Left cardiac atrium (tissue), 4 donors: ENCODE measurements at regions not wholly inside any gene's neighbourhood (a gene's known extent, or its start where the extent isn't known, plus 50 kb on each side); places are given as distances from the start of the nearest gene placed in this dataset.
"Not testable (repeated sequence)": the region's sequence is repeated elsewhere in the genome, so short reads cannot be mapped to it uniquely, and the experiment has no call there.

Experiments
- ATAC-seq, 2 donors: fragments of 200-7000 bp; cut with Tn5 transposase; one replicate each; pipeline ENCODE4 v1.9.1; 2020; ENCODE audit warnings: mild to moderate bottlenecking in 2 of 2, moderate library complexity in 2 of 2
- DNase-seq: peaks from one replicate; pipeline ENCODE4 v3.0.0-alpha.2; 2020
- intact Hi-C, 2 donors: fragments of 100-400 bp; cut with DNase I; formaldehyde crosslinking; loops; one replicate each; pipeline versions ENCODE4 v1.14.1 to v1.15.1; 2022 to 2023
- donor health status: DM: no; HTN: yes; CAD: no.
- donor health status: DM: no; HTN: yes; CAD: no; lungs with severe emphysema.
- donor health status: DM: yes; HTN: yes; CAD: no.
- donor health status: Dilated cardiomyopathy.

DNA sequence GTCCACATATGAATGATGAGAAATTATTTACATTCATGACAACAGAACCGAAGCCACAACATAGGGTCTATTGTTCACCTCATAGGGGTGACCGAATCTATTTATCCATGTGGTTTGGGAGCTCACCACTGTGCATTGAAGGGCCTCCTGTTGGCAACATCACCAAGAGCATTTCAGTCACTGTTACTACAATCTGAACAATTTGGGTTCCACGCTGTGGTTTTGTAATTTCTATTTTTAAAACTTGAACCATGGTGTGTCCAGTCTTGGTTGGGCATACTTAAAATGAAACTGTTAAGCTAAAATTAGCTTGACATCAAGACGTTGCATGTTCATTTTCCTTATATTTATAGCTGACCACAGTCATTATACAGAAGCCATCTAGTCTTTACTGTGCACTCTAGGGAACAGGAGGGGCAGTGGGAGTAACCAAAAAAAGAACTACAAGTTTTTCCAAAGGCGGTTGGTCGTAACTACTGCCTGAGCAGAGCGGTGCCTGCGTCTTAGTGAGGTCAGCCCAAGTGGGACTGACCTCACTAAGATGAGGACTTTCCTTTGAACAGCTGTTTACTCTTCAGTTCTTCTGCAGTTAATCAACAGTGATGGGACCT lies 192.1 kb downstream of the SPRY1 start:
- peak; percentile 55 to 69 for ATAC-seq
- intact Hi-C loops, result no loop called here
- no peak for DNase-seq

DNA sequence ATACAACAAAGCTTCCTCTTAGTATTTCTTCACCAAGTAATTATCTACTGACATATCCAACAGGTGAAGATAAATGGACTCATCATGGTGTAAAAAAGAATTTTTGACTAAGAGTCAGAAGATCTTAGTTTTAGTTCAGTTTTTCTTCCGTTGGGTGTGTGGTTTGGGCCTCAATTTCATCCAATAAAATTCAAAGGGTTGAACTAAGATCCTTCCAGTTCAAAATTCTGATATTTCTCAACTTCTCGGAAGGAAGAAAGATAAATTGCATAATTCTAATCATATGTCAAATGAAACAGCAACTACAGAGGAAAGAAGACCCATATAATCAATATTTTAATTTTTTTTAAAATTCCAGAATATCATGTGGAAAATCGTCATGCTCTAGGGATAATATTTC lies 192.7 kb downstream of the SPRY1 start:
- intact Hi-C loops, result no loop called here
- no peak for ATAC-seq
- no peak for DNase-seq

DNA sequence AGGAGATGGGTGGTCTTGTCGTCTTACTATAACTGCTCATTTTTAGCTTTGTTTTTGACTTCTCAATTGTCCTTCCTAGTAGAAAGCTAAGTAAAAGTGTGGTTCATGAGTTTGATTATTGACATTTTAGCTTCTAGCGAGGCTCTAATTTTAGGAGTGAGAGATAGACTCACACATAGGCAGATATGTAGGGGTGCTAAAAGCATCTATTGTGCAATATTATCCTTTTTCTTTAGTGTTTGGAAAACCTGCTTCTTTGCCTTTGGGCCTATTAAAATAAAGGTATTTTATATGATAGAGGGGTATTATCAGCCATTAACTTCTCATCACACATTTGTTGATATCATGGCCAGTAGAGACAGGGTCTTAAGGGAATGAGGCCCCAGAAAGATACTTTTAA lies 195.3 kb downstream of the SPRY1 start:
- ATAC-seq (no peak), DNase-seq (no peak)
- intact Hi-C loops, result no loop called here

DNA sequence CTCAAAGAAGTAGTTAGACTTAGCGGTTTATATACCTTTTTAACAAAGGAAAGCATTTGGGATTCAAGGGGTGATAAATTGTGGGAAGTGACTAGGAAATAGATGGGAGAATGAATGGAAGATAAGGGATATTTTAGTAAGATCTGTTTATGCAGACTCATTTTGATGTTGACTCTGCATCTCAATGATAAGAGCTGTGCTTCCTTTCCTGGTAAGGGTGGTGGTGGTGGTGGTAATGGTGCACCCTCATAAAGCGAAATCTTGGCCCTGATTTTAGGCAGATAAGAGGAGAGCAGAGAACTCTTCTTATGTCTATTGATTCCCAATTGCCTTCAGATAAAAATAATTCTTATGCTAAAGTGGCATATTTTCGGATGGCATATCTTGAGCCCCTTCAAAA lies 197.1 kb downstream of the SPRY1 start:
- no peak for ATAC-seq

DNA sequence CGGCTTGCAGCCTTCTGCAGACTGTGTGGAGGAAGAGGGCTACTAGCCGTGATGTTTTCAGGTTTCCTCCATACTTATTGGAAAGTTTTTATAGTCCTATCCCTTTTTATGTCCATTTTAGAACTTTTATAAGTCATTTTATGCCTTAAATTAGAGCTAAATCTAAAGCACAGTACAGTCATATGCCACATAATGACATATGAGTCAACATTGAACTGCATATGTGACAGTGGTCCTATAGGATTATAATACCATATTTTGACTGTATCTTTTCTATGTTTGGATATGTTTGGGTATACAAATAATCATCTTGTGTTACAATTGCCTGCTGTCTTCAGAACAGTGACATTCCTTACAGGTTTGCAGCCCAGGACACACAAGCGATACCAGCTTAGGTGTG lies 200.2 kb downstream of the SPRY1 start:
- DNase-seq, result no peak
- intact Hi-C loops, result no loop called here
- no peak for ATAC-seq

More for the DNA sequence above, 197.1 kb downstream of the SPRY1 start:
- intact Hi-C loops, result no loop called here
- no peak for DNase-seq

DNA sequence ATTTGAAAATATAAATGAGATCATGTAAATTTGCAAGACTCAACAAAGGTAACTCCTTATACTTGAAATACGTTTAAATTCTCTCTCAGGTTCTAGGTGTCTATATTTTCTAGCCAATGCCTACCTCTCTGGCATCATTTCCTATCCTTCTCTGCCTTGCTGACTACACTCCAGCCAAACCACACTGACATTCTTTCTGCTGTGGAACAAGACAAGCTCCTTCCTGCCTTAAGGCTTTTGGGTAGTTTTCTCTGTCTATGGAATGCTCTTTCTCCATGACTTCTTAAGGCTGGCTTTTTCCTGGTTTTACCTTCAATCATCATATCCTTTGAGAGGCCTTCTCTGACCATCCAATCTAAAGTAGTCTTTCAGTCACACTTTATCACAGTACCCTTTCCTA lies 201.0 kb downstream of the SPRY1 start:
- intact Hi-C loops, result no loop called here
- DNase-seq, result no peak
- no peak for ATAC-seq

DNA sequence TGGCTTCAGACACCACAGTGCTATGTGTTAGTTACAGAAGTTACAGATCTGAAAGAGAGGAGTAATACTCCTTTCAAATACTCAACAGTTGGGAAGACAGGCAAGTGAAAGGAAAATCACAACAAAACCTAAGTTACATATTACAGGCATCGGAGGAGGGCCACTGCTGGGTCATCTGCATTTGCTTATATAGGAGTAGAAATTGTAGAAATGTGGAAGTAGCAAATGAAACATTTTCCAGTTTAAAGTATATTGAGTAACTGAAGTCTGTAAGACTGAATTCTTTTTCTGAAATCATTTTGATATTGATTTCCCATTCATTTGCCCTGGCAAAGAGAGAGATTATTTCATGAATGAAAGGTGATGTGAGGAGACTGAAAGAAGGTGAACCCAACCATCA lies 201.7 kb downstream of the SPRY1 start:
- DNase-seq (no peak), ATAC-seq (no peak)
- intact Hi-C loops, result no loop called here

DNA sequence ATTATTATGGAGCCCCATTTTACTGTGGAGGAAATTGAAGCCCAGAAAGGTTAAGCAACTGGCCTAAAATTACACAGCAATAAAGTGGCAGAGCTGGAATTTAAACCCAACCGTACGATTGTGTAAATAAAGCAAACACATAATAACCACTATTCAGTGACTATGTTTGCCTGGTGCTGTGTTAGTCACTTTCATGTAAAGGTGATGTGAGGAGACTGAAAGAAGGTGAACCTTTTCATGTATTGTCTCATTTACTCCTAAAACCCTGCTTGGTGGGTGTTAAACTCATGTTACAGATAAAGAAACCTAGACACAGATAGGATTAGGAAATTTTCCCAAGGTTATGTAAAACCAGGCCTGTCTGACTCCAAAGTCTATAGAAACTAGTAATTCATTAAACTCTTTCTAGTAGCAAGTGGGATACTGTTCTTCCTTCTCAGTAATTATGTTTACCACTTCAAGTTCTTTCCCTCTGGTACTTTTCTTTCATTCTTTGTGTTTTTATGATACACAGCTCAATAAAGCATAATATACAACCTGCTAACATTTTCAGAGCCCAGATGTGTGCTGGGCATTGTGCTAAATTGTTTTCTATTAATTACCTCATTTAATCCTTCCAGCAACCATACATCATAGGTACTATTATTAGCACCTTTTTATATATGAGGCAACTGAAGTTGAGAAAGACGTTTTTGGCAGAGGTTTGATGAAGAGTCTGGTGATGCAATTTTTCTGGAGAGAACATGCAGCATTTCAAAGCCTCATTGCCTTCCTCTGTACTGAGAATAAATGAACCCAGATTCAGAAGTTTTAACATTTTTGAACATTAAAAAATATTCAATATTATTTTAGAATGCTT lies 202.7 kb downstream of the SPRY1 start:
- intact Hi-C loops, result no loop called here
- DNase-seq (no peak), ATAC-seq (peak; percentile 53 to 86)

DNA sequence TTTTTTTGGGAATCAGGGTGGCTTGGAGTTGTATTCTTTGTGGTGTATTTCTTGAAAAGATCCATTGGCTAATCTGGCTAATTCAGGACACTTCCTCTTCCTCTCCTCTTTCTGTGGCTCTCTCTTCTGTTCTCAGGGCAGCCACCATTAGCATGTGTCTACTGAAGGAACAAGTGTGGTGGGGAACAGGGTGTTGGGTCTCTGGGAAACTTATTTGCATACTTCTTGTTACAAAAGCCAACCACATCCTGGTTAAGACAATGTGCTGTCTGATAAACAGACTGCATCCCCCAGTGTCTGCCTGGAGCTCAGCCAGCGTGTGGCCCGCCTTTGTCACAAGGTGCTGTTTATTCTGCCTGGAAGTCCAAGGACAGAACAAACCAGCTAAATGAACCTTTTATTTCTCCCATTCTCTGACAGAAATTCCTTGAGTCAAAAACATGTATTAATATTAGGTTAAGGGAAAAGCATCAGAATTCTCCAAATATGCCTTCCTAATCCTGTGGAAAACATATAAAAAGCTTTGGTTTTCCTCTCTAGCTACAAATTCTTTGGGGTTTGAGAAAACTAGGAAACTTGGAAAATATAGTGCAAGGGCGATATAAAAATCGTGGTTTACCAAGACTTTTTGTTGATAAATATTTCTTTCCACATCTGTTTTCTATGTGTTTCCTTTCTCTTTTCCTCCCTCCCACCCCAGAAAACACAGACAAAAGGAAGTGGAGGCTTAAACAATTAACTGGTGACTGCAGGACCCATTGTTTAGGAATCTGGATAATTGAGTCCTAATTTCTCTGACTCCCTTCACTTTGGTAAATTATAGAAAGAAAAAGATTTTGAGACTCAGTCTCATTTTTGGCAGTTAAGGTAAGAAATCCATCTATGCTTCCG lies 203.6 kb downstream of the SPRY1 start:
- ATAC-seq, result peak; percentile 61 to 83
- peak; percentile 59 for DNase-seq
- intact Hi-C loops, result no loop called here

DNA sequence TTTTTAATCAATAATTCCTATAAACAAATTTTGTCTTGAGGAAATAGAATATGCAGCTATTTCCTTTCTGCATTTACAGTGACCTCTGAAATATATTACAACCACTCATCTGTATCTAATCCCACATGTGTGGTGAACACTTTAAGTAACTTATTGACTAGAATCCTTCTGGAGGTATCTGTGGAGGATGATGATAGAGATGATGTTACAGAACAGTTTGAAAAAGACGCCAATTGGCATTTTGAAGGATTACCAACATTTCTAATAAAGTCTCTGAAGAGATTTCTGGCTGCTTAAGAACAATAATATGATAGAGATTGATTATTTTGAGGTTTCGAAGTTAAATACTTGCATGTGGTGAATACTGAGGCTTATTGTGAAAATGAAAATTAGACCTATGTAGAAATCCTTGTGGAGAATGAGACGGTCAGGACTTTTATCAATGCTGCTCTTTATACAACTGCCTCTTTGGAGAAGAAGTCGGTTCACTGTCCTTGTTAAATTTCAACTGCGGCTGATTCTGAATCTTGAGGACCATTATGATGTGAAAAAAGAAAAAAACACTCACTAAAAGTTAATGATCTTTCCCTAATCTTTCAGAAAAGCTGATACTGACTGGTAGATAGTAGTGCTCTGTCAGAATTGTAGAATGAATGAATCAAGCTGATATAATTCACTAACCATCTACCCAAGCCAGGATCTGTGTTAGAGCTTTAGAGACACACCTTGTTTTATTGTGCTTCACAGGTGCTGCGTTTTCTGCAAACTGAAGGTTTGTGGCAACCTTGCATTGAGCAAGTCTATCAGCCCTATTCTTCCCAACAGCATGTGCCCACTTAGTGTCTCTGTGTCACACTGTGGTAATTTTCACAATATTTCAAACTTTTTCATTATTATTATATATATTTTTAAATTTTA lies 204.7 kb downstream of the SPRY1 start:
- intact Hi-C loops, result no loop called here
- ATAC-seq (no peak), DNase-seq (no peak)

DNA sequence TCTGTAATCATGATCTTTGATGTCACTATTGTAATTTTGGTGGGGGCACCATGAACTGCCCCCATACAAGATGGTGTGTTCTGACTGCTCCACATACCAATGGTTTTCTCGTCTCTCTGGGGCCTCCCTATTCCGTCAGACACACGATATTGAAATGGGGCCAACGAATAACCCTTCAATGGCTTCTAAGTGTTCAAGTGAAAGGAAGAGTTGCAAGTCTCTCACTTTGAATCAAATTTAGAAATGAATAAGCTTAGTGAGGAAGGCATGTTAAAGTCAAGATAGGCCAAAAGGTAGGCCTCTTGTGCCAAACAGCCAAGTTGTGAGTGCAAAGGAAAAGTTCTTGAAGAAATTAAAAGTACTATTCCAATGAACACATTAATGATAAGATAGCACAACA lies 205.4 kb downstream of the SPRY1 start:
- intact Hi-C loops, result no loop called here

DNA sequence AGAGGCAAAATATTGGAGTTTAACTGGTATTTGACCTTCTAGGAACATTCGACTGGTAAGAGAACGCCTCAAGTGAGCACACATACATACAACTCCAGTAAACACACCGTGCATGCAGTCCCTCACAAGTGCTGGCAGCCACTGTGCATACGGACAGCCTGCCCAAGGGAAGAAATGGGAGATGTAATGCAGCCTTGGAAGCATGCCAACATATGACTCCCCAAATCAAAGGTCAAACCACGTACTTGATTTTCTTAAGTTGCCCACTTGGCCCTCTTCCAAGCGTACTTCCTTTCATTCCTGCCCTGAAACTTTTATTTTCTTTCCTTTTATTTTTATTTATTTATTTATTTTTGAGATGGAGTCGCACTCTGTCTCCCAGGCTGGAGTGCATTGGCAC lies 206.6 kb downstream of the SPRY1 start:
- no peak for ATAC-seq
- intact Hi-C loops, result no loop called here
- DNase-seq, result no peak

More for the DNA sequence above, 205.4 kb downstream of the SPRY1 start:
- ATAC-seq (no peak), DNase-seq (no peak)

DNA sequence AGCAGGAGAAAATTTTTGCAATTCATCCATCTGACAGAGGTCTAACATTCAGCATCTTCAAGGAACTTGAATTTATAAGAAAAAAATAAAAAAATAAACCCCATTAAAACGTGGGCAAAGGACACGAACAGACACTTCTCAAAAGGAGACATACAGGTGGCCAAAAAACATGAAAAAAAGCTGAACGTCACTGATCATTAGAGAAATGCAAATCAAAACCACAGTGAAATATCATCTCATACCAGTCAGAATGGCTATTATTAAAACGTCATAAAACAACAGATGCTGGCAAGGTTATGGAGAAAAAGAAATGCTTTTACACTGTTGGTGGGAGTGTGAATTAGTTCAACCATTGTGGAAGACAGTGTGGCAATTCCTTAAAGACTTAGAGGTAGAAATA lies 209.2 kb downstream of the SPRY1 start:
- intact Hi-C loops, ATAC-seq: not testable (repeated sequence)

DNA sequence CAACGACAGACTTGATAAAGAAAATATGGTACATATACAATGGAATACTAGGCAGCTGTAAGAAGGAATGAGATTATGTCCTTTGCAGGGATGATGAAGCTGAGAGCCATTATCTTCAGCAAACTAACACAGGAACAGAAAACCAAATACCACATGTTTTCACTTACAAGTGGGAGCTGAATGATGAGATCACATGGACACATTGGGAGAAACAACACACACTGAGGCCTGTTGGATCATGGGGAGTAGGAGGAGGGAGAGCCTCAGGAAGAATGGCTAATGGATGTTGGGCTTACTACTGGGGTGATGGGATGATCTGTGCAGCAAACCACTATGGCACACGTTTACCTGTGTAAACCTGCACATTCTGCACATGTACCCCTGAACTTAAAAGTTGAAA lies 209.7 kb downstream of the SPRY1 start:
- no peak for ATAC-seq
- DNase-seq, result no peak
- intact Hi-C loops, result no loop called here

More for the DNA sequence above, 209.2 kb downstream of the SPRY1 start:
- DNase-seq, result not testable (repeated sequence)

DNA sequence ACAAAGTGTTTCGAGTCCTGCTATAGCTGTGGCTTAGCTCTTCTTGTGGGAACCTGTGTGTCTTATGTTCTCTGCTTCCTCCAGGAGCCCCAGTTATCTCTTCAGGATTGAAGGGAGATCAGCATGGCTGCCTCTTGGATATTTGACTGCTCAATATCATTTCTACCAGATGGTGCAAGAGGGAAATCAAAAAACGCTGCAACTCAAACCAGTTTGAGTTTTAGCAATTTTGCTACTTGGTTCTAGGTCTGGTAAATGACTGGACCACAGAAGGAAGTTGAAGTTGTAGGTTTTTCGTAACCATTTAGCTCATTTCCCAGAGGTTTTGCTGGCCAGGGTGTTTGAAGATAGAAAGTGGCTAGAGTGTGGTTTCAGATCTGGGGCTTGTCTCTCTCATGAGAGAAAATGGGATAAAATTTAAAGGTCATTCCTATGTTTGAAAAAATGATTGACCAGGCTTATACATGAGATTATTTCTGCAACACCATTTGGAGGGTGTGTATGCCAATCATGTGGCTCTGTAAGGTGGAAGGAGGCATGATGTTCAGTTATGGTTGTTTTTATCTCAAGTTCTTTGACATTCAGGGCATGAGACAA lies 210.4 kb downstream of the SPRY1 start:
- DNase-seq, result no peak

DNA sequence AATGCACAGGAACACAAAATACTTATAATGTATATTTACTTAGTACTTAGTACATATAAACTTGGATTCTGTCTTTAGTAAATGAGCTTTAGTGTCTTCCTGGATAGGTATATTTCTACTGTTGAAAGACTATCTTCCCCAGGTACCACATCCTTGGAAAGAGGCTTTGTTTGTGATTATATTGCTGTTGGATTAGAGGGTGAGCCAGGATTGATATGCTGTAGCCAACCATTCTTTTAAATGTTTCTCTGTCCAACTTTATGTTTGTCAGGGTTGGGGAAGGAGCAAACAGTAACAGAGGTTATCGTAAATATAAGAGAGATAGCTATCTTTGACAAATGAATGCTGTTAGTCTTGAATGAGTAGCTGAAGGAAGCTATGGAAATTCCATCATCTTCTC lies 213.2 kb downstream of the SPRY1 start:
- DNase-seq (no peak), ATAC-seq (no peak)
- intact Hi-C loops, result no loop called here

More for the DNA sequence above, 210.4 kb downstream of the SPRY1 start:
- ATAC-seq, result no peak
- intact Hi-C loops, result no loop called here

DNA sequence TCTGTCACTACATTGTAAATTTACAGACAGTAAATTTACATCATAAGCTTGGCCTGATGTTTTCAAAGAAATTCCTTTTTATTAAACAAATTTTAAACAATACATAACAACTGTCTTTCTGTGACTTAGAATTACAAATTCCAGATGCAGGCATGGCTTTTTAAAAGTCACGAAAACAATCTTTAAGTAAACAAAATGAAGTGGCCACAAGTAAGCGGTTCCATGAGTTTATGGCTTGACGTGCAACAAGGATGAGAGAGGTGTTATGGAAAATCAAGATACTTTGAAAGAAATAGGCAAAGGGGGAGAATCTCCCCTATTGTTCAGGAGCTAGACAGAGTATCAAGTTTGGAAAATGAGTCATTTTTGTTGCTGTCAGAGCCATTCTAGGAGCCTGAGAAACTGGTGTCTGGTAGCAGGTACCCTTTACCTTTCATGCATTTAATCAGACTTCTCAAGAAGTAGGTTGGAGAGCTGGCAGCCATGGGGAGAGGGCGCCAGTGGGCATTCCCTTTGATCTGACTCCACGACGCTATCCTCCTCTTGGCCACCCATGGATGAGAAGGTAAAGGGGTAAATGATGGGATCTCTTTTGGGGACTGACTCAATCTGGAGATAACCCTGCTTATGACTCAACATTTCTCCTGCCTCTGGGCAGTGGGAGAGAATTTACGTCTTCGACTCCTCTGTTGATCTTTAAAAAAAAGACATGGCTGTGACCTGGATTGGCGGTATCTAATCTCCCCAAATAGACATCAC lies 217.2 kb downstream of the SPRY1 start:
- intact Hi-C loops, result no loop called here
- no peak for ATAC-seq
- DNase-seq, result no peak

DNA sequence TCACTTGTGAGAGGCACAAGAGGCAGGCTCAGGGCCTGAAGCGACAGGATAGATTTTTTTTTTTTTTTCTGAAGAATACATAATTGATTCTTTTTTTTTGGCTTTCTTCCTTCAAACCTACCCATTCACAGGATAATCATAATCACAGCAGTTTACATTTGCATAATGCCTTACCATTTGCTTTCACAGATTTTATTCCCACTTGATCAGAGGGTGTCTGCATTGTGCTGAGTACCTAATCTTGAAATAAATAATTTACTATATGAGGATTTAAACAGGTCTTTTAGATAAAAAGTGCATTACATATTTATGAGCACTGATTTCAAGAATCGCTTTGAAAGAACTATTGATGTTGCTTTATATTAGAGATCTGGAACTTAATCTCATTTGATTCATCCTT lies 219.3 kb downstream of the SPRY1 start:
- DNase-seq (no peak), ATAC-seq (no peak)
- intact Hi-C loops, result no loop called here
